ENCODE measurements at regions not wholly inside any gene's neighbourhood (a gene's known extent, or its start where the extent isn't known, plus 50 kb on each side); places are given as distances from the start of the nearest gene placed in this dataset.

GRCh38 chr2:83594241-83595120 lies 864.6 kb downstream of the SUCLG1 start:
- no peak for TF ChIP-seq CTCF (IDR thresholded peaks at IDR 0.05; ENCODE audit: control insufficient read depth, extremely low read depth, insufficient read depth)
- no peak for DNase-seq (ENCODE audit: low read depth)
- H3K4me3 ChIP-seq (ENCODE audit: low read depth, low read length): no peak overlapping the region

GRCh38 chr2:83587309-83587708 lies 871.8 kb downstream of the SUCLG1 start:
- no peak for DNase-seq (ENCODE audit: low read depth)
- H3K4me3 ChIP-seq (ENCODE audit: low read depth, low read length): no peak overlapping the region
- TF ChIP-seq CTCF (IDR thresholded peaks at IDR 0.05; ENCODE audit: control insufficient read depth, extremely low read depth, insufficient read depth): peak; percentile 37

- H3K4me3 ChIP-seq (ENCODE audit: low read depth, low read length): no peak overlapping the region
- no peak for DNase-seq (ENCODE audit: low read depth)
- no peak for TF ChIP-seq CTCF (IDR thresholded peaks at IDR 0.05; ENCODE audit: control insufficient read depth, extremely low read depth, insufficient read depth)
Observed at GRCh38 chr2:83585250-83585649, 873.8 kb downstream of the SUCLG1 start.

- DNase-seq (ENCODE audit: low read depth): no peak
- no peak overlapping the region for H3K4me3 ChIP-seq (ENCODE audit: low read depth, low read length)
- TF ChIP-seq CTCF (IDR thresholded peaks at IDR 0.05; ENCODE audit: control insufficient read depth, extremely low read depth, insufficient read depth): no peak
Observed at GRCh38 chr2:83584672-83585071, 874.4 kb downstream of the SUCLG1 start.

- no peak for DNase-seq (ENCODE audit: low read depth)
- H3K4me3 ChIP-seq (ENCODE audit: low read depth, low read length): no peak overlapping the region
- no peak for TF ChIP-seq CTCF (IDR thresholded peaks at IDR 0.05; ENCODE audit: control insufficient read depth, extremely low read depth, insufficient read depth)
Observed at GRCh38 chr2:83582589-83582988, 876.5 kb downstream of the SUCLG1 start.

GRCh38 chr2:83579507-83579906 lies 879.6 kb downstream of the SUCLG1 start:
- TF ChIP-seq CTCF (IDR thresholded peaks at IDR 0.05; ENCODE audit: control insufficient read depth, extremely low read depth, insufficient read depth): no peak
- H3K4me3 ChIP-seq (ENCODE audit: low read depth, low read length): no peak overlapping the region
- DNase-seq (ENCODE audit: low read depth): peak; percentile 21

- H3K4me3 ChIP-seq (ENCODE audit: low read depth, low read length): no peak overlapping the region
- no peak for TF ChIP-seq CTCF (IDR thresholded peaks at IDR 0.05; ENCODE audit: control insufficient read depth, extremely low read depth, insufficient read depth)
- DNase-seq (ENCODE audit: low read depth): no peak
Observed at GRCh38 chr2:83578405-83578804, 880.7 kb downstream of the SUCLG1 start.
